Hematopoietic multipotent progenitor cell treated with erythropoietin and hydrocortisone succinate and interleukin-3 and kit ligand, for 4 days (in vitro differentiated cells): ENCODE measurements at regions not wholly inside any gene's neighbourhood (a gene's known extent, or its start where the extent isn't known, plus 50 kb on each side); places are given as distances from the start of the nearest gene placed in this dataset.
A peak's percentile ranks its signal among the peaks of the same experiment; 100 is the strongest.
"Not testable (repeated sequence)": the region's sequence is repeated elsewhere in the genome, so short reads cannot be mapped to it uniquely, and the experiment has no call there.

Experiments used
- DNase-seq: peaks from one replicate; pipeline ENCODE4 v3.0.0-alpha.2; 2015

DNA sequence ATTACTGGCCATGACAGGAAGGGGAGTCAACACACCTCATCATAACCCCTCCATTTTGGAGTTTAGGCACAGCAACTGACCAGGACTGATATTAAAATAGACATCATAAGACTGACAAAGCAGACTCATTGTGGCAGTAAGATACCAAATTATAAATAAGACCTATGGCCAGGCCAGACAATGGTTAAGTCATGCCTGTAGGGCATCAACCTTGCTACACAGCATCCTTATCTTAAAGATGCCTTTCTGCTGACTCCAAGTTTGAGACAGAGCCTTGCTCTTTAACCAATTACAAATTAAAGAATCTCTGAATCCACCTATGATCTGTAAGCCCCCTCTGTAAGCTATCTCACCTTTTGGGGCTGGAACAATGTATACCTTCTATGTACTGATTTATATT is 65.5 kb downstream of the VCX2 start:
- DNase-seq: no peak

DNA sequence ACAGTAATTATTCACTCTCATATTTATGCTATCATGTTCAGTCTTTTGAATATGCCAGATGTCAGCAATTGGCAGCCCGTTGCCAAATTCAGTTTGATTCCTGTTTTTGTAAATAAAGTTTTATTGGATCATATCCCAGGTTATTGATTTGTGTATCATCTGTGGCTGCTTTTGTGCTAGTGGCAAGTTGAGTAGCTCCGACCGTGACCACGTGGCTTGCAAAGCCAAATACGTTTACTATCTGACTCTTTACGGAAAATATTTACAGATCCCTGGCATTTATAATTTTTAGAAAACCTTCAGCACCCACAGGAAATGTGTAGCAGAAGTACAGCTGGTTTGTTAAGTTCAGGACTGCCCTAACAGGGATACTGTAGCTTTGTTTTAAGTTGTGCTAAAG is 67.4 kb downstream of the VCX2 start:
- no peak for DNase-seq

DNA sequence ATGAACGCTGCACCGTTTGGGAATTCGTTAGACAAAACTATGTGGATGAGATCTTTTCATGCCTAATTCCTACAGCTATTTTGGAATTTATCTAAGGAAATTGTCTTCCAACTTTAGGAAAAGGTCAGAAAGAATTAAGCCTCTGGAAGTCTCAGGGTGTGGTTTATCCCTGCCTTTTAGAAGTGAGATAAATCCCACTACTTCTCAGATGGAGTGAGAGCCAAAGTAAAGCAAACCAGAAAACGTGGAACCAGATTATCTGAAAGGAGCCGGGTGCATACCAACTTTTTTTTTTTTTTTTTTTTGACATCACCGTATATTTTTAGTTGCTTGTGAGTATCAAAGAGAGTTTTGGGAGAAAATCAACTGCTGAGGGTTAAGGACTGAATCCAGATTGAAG is 79.6 kb downstream of the VCX2 start:
- no peak for DNase-seq

DNA sequence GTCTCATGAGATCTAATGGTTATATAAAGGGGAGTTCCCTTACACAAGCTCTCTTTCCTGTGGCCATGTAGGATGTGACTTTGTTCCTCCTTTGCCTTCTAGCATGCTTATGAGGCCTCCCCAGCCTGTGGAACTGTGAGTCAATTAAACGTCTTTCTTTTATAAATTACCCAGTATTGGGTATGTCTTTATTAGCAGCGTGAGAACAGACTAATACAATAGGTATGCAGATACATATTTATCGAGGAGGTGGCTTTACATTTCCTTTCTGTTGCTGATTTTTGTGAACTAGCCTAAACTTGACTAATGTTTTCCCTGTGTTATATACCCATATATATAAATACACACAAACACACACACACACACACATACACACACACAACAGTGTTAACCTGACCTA is 80.2 kb downstream of the VCX2 start:
- DNase-seq: no peak

DNA sequence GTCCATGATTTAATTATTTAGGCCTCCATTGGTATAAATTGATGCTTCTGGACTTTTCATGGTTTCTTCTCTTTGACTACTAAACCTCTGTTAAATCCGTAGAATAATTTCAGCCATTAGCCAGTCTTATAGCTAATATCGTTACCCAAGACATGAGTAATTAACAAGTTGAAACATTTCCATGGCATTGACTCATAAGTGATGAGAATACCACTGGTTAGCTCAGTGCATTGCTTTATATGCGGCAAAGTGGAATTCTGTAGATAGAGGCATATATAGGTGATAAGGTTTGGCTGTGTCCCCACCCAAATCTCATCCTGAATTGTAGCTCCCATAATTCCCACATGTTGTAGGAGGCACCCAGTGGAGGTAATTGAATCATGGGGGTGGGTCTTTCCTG is 80.6 kb downstream of the VCX2 start:
- no peak for DNase-seq

DNA sequence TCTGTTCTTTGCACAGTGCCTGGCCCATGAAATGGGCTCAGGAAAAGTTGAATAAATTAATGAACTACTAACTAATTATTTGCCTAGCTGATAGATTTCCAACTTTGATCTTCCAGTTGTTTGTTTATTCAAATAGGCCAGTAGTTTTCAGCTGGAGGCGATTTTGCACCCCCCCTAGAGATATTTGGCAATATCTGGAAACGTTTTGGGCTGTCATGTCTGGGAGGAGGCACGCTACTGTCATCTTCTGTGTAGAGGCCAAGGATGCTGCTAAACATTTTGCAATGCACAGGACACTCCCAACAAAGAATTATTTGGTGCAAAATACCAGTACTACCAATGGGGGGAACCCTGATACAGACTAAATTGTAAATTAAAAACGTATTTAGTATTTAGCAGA is 81.9 kb downstream of the VCX2 start:
- no peak for DNase-seq

DNA sequence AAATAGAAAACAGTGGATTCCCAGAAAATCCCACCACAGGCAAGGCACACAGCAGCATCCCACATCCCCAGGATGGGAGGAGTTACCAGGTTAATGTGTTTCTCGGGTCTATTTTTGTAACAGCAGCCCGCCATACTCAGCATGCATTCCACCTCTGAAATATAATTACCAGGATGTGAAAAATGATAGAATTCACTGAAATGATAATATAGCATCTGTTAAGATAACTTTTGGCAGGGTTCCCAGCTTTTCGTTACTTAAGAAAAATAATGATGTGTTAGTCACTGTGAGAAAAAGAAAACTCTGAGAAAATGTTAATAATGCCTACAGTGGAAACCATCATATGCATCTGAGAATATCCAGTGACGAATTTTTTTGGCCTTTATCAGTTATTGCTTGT is 87.1 kb downstream of the VCX2 start:
- DNase-seq: peak; percentile 1

- no peak for DNase-seq
Measured at GRCh38 chrX:8083286-8083685, 87.8 kb downstream of the VCX2 start.

DNA sequence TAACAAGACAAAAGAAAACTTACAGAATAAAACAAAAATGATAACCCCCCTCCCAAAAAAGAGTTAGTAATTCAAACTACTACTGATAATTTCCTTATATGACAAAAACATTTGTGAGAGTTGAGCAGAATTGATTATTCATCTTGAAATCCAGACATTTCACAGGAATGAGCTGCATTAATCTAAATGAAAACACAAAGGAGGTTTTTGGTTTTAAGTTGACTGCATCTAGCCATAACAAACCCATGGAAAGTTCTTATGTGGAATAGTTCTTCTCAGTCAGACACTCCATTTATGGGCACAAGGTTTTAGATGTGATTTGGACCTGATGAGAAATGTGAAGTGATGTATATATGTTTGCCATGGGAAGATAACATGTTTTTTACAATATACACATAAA is 95.4 kb downstream of the VCX2 start:
- DNase-seq: no peak

DNA sequence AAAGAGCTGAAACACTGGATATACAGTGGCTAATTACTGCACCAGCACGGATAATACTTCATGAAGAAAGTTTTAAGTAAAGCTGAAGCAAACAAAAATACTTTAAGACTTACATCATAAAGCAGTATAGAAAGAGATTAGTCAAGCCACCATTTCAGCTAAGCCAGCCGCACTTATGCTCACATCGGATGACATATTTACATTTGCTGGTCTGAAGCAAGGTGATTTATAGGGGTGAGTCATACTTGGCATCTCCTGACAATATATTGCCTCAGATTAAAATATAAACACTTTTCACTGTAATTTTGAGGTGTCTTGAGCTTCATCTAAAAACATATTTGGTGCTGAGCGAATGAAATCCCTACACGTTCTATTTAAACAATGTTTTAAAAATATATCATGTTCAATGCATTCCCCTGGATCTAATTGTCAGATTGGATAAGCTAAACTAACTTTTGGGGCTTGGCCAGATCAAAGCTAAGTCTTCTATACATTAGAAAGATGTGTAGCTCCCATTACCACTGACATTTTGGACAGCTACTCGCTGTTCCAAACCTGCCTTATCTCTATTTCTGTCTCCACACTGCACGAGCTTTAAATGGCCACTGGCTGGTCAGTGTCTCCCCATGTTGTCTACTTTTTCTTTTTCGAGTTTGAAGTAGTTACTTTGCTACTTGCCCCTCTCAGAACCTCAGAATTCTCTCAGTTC is 103.2 kb downstream of the VCX2 start:
- DNase-seq: no peak

- DNase-seq: no peak
Measured at GRCh38 chrX:8052909-8053308, 118.2 kb downstream of the VCX2 start.

GRCh38 chrX:8049827-8050226 is 121.2 kb downstream of the VCX2 start:
- DNase-seq: no peak

- no peak for DNase-seq
Measured at GRCh38 chrX:8048466-8048865, 121.3 kb upstream of the PNPLA4 start.

DNA sequence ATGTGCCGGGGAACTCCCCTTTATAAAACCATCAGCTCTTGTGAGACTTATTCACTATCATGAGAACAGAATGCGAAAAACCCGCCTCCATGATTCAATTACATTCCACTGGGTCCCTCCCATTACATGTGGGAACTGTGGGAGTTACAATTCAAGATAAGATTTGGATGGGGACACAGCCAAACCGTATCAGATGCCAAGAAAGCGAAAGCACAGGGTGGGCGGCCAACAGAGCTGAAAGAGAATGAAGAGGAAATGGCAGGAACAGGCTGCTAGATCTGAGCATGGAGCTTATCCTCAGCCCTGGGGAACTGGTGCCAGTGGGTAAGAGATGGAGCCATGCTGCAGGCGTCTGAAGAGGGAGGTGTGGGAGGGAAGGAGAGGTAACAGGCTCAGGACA is 117.7 kb upstream of the PNPLA4 start:
- no peak for DNase-seq

GRCh38 chrX:8043546-8043945 is 116.3 kb upstream of the PNPLA4 start:
- no peak for DNase-seq

GRCh38 chrX:8043121-8043520 is 115.9 kb upstream of the PNPLA4 start:
- no peak for DNase-seq

DNA sequence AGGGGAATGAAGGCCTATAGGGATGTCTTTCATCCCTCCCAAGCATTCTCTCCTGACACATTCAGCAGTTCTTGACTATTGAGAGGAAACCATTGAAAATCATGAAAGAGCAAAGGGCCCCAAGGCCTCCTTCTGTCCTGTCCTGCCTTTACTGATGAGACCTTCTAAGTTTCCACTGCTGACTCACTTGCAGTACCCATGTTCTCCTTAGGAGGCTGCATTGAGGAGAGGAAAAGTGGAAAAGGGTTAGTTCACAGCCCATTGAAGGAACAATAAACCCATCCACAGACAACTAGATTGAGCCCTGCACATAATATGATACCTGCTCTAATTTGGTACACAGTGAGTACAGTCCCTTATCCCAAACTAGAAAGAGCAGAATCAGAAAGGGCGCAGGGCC is 115.1 kb upstream of the PNPLA4 start:
- DNase-seq: peak; percentile 10

GRCh38 chrX:8039711-8040110 is 112.5 kb upstream of the PNPLA4 start:
- DNase-seq: not testable (repeated sequence)

DNA sequence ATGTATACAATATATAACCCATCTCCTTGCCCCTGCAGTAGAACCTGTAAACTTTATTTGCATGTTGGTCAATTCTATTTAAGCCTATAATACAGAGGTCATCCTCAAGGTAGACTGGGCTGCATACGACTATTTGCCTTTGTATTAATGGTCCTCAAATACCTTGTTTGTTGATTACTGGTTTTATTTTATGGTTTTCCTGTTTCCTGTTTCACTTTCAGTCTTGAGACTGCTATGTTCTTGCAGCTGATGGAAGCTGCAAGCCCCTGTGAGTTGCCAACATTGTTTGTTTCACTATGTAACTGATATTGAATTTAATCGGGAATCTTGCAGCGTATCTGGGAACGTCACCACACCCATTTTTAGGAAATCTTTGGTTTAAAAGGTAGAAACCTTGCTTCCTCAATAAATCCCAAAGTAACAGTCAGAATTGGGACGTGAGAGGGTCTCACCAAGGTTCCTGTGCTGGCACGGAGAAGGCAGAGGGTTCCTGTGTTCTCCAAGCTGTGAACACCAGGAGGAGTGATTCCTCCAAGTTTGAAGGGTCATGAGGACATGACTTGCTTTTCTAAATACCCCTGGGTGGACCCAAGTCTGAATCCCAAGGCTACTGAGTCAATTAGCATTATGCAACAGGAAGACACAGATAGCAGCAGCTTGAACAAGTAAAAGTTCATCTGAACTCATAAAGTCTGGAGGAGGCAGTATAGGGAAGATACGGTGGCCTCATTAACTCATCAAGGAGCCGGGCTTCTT is 110.6 kb upstream of the PNPLA4 start:
- DNase-seq: peak; percentile 2

DNA sequence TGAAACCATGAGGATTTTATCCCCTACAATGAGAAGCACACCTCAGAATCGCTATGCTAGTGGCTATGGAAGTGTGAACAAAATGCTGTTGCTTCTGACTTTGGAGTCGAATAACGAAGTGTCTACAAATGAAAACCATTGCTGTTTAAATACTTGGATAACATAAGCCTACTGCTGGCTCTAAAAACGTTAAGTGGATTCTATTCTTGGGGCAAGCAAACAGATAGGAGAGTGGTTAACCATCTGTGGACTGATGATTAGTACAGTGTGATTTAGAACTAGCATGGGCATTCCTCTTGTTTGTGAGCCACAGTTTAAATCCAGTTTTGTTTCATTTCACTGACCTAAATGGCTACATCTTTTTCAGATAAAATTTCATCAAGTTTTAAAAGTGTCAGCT is 109.7 kb upstream of the PNPLA4 start:
- peak; percentile 4 for DNase-seq

- no peak for DNase-seq
Measured at GRCh38 chrX:8034058-8034457, 106.8 kb upstream of the PNPLA4 start.

DNA sequence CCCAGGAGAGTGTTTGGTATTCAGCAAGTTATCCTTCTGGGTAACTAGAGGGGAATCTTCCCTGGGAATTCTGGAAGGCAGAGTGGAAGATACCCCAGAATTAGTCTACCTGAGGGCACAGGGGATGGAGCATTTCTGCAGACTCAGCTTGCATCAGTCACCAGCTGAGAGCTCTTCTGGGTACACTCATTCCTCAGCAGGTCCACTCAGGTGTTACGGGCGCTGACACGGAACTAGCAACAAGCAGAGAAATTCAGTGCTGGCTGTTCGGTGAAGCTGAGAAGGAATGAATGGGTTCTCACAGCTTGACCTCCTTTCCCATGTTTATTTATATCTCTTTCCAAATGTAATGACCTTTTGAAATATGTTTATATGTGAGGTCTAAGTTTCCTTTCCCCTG is 106.0 kb upstream of the PNPLA4 start:
- no peak for DNase-seq

DNA sequence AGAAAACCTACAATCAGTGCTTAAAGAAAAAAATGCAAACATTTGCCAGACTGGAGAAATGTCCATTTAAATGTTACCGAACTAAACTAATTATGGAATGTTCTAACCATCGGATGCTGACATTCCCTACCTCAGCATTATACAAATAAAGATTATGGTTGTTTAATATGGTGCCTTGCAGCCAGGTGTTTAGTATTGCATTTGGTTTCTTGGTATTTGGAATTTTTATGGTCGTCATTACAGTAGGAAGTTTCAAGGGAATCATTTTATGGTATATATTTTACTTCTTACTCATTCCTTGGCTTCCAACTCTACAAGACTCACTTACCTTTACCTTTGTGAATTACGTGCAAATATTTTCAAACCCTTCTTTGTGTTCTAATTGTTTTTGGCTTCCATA is 103.1 kb upstream of the PNPLA4 start:
- DNase-seq: no peak

GRCh38 chrX:8027827-8028226 is 100.6 kb upstream of the PNPLA4 start:
- no peak for DNase-seq

- peak; percentile 15 for DNase-seq
Measured at GRCh38 chrX:8025705-8026104, 98.5 kb upstream of the PNPLA4 start.
